DND-41 (cell line): ENCODE measurements at regions not wholly inside any gene's neighbourhood (a gene's known extent, or its start where the extent isn't known, plus 50 kb on each side); places are given as distances from the start of the nearest gene placed in this dataset.

ENCODE experiments used
- CTCF ChIP-seq: IDR thresholded peaks from 2 replicates; pipeline ENCODE4 v1.5.1; 2012; ENCODE audit warnings: borderline replicate concordance, low read length, moderate library complexity, mild to moderate bottlenecking; ENCODE audit not compliant: poor library complexity, severe bottlenecking; ENCODE audit errors: extremely low read depth
- EZH2 ChIP-seq: IDR thresholded peaks from 3 replicates; pipeline ENCODE4 v1.6.1; 2012; ENCODE audit warnings: borderline replicate concordance, low read depth, mild to moderate bottlenecking, moderate library complexity, low read length, inconsistent platforms; ENCODE audit not compliant: severe bottlenecking

DNA sequence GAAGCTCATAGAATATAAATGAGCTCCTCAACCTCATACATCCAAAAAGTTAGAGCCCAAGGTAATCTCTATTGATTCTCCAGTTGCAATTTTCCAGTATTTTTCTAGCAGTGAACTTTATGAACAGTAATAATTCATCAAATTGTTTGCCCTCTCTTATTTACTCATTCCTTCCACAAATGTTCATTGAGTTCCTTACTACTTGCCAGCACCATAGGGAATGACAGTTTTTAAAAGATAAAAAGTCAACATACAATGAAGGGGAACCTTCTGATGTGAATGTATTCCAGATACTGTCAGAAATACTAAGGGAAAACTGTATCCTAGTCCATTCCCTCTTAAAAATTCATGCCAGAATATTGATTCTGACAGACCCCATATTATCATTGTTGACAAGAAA, 277.0 kb upstream of the C1orf87 start:
- TF ChIP-seq EZH2 (no peak), CTCF (no peak)
